Endodermal cell (in vitro differentiated cells): ENCODE measurements at regions not wholly inside any gene's neighbourhood (a gene's known extent, or its start where the extent isn't known, plus 50 kb on each side); places are given as distances from the start of the nearest gene placed in this dataset.

Experiments used
- DNase-seq: peaks from one replicate; pipeline ENCODE4 v3.0.0-alpha.2; 2017
- H3K27ac ChIP-seq: 2 replicates; pipeline ENCODE4 v1.5.1; 2013; ENCODE audit warnings: mild to moderate bottlenecking, low read depth, low read length, moderate library complexity
- H3K27me3 ChIP-seq: 2 replicates; pipeline ENCODE4 v1.6.1; 2013; ENCODE audit warnings: mild to moderate bottlenecking, low read length, moderate library complexity; ENCODE audit not compliant: insufficient read depth, control insufficient read depth, poor library complexity, severe bottlenecking
- H3K36me3 ChIP-seq: 2 replicates; pipeline ENCODE4 v1.7.0; 2013; ENCODE audit warnings: mild to moderate bottlenecking, low read length, moderate library complexity; ENCODE audit not compliant: control insufficient read depth, insufficient read depth
- H3K4me1 ChIP-seq: one replicate; pipeline ENCODE4 v1.7.0; 2013; ENCODE audit warnings: low read length; ENCODE audit not compliant: control insufficient read depth, insufficient read depth
- H3K4me3 ChIP-seq: 2 replicates; pipeline ENCODE4 v1.5.1; 2013; ENCODE audit warnings: mild to moderate bottlenecking, low read length, moderate library complexity
- H3K9ac ChIP-seq: 2 replicates; pipeline ENCODE4 v1.6.1; 2013; ENCODE audit warnings: mild to moderate bottlenecking, low read length, moderate library complexity; ENCODE audit not compliant: poor library complexity, severe bottlenecking; ENCODE audit errors: extremely low read depth
- H3K9me3 ChIP-seq: 2 replicates; pipeline ENCODE4 v1.6.1; 2013; ENCODE audit warnings: mild to moderate bottlenecking, low read length, moderate library complexity; ENCODE audit not compliant: control insufficient read depth
- H3K27ac Mint-ChIP-seq: 2 replicates; pipeline ENCODE4 v1.8.0; 2020; ENCODE audit warnings: mixed read lengths
- H3K27me3 Mint-ChIP-seq: 2 replicates; pipeline ENCODE4 v1.8.0; 2021; ENCODE audit warnings: mild to moderate bottlenecking, mixed read lengths; ENCODE audit not compliant: insufficient read depth
- H3K36me3 Mint-ChIP-seq: 2 replicates; pipeline ENCODE4 v1.8.0; 2020; ENCODE audit warnings: low read depth, mixed read lengths
- H3K4me1 Mint-ChIP-seq: 2 replicates; pipeline ENCODE4 v1.8.0; 2020; ENCODE audit warnings: mixed read lengths
- H3K4me3 Mint-ChIP-seq: 2 replicates; pipeline ENCODE4 v1.8.0; 2020; ENCODE audit warnings: mild to moderate bottlenecking, moderate library complexity, mixed read lengths
- H3K9me3 Mint-ChIP-seq: 2 replicates; pipeline ENCODE4 v1.8.0; 2020; ENCODE audit warnings: mild to moderate bottlenecking, mixed read lengths
- CTCF ChIP-seq: fragments of 200-600 bp; sonication (generic); conservative IDR thresholded peaks from 2 replicates; pipeline ENCODE4 v1.5.0; 2021; ENCODE audit warnings: antibody characterized with exemption, mild to moderate bottlenecking
- WGBS, 2 experiments: methylation state at CpG; one replicate each; pipeline versions ENCODE4 v1.1.5 to v1.1.7; 2013; ENCODE audit warnings: missing lambda C conversion rate in 2 of 2, mixed read lengths in 1 of 2; ENCODE audit not compliant: insufficient coverage in 1 of 2, insufficient read length in 1 of 2; 5-methylcytosine and 5-hydroxymethylcytosine counted together

- Histone ChIP-seq H3K36me3 (no peaks in the 10 kb centered on the region), H3K4me1 (no peaks in the 10 kb centered on the region), H3K9ac (no peak overlapping the region), H3K4me3 (no peak overlapping the region), H3K27ac (no peak overlapping the region), H3K9me3 (no peaks in the 10 kb centered on the region), H3K27me3 (no peaks in the 10 kb centered on the region)
- DNase-seq: no peak
- no peak for TF ChIP-seq CTCF
- Mint-ChIP-seq H3K27ac (no peak overlapping the region), H3K4me3 (no peak overlapping the region), H3K27me3 (no peaks in the 10 kb centered on the region), H3K36me3 (no peaks in the 10 kb centered on the region), H3K9me3 (no peaks in the 10 kb centered on the region), H3K4me1 (no peaks in the 10 kb centered on the region)
- WGBS, 2 experiments: 80% methylated on average over 1 of the region's 2 CpGs; no CpG with 5 or more reads in 1 of the 2 experiments
Measured at GRCh38 chr6:92380803-92381601, 1038.4 kb downstream of the EPHA7 start.

- Histone ChIP-seq H3K4me3 (no peak overlapping the region), H3K9me3 (no peaks in the 10 kb centered on the region), H3K9ac (no peak overlapping the region), H3K27ac (no peak overlapping the region), H3K4me1 (no peaks in the 10 kb centered on the region), H3K36me3 (no peaks in the 10 kb centered on the region), H3K27me3 (no peaks in the 10 kb centered on the region)
- H3K9me3 Mint-ChIP-seq: no peaks in the 10 kb centered on the region
- no peaks in the 10 kb centered on the region for H3K36me3 Mint-ChIP-seq
- no peaks in the 10 kb centered on the region for H3K27me3 Mint-ChIP-seq
- H3K4me1 Mint-ChIP-seq: no peaks in the 10 kb centered on the region
- no peak overlapping the region for H3K4me3 Mint-ChIP-seq
- no peak overlapping the region for H3K27ac Mint-ChIP-seq
- no peak for DNase-seq
- TF ChIP-seq CTCF: no peak
Measured at GRCh38 chr6:92377137-92377536, 1042.2 kb downstream of the EPHA7 start.

- no peaks in the 10 kb centered on the region for H3K9me3 ChIP-seq
- Mint-ChIP-seq H3K4me3 (no peak overlapping the region), H3K27ac (no peak overlapping the region), H3K36me3 (no peaks in the 10 kb centered on the region), H3K27me3 (no peaks in the 10 kb centered on the region), H3K4me1 (no peaks in the 10 kb centered on the region), H3K9me3 (no peaks in the 10 kb centered on the region)
- H3K36me3 ChIP-seq: no peaks in the 10 kb centered on the region
- H3K4me1 ChIP-seq: no peaks in the 10 kb centered on the region
- TF ChIP-seq CTCF: no peak
- H3K27ac ChIP-seq: no peak overlapping the region
- H3K9ac ChIP-seq: no peak overlapping the region
- no peak for DNase-seq
- no peaks in the 10 kb centered on the region for H3K27me3 ChIP-seq
- H3K4me3 ChIP-seq: no peak overlapping the region
- WGBS, 2 experiments: 93 to 100% methylated on average over 2 to 3 of the region's 3 CpGs
Measured at GRCh38 chr6:92376691-92377090, 1042.7 kb downstream of the EPHA7 start.
